Ishikawa (cell line): ENCODE measurements at regions not wholly inside any gene's neighbourhood (a gene's known extent, or its start where the extent isn't known, plus 50 kb on each side); places are given as distances from the start of the nearest gene placed in this dataset.

Experiments used
- CREB1 ChIP-seq: IDR thresholded peaks from 2 replicates; pipeline ENCODE4 v1.6.1; 2012; ENCODE audit warnings: low read depth
- EP300 ChIP-seq: IDR thresholded peaks from 2 replicates; pipeline ENCODE4 v1.6.1; 2012; ENCODE audit warnings: borderline replicate concordance
- RAD21 ChIP-seq: IDR thresholded peaks from 2 replicates; pipeline ENCODE4 v1.6.1; 2012; ENCODE audit warnings: low read depth
- TEAD4 ChIP-seq: IDR thresholded peaks from 2 replicates; pipeline ENCODE4 v1.6.1; 2012
- YY1 ChIP-seq: IDR thresholded peaks from 2 replicates; pipeline ENCODE4 v1.6.1; 2012; ENCODE audit warnings: low read depth

GRCh38 chr2:57550912-57551311 lies 495.7 kb upstream of the VRK2 start:
- TF ChIP-seq EP300 = no peak
- TF ChIP-seq CREB1 = no peak
- no peak for TF ChIP-seq YY1
- no peak for TF ChIP-seq RAD21
- TF ChIP-seq TEAD4 = no peak
